WTC11 (cell line): ENCODE measurements at regions not wholly inside any gene's neighbourhood (a gene's known extent, or its start where the extent isn't known, plus 50 kb on each side); places are given as distances from the start of the nearest gene placed in this dataset.

Experiments used
- ATAC-seq: fragments of 200-7000 bp; cut with Tn5 transposase; 2 replicates; pipeline ENCODE4 v1.10.0; 2021; ENCODE audit warnings: mild to moderate bottlenecking, moderate library complexity
- CTCF ChIA-PET: fragments of 300-600 bp; sonication (Branson Sonifier 250); formaldehyde crosslinking; loops from one replicate; lab custom pipeline; 2021; ENCODE audit warnings: antibody characterized with exemption; lab: Charles Lee
- POLR2A ChIA-PET: fragments of 350-600 bp; sonication (Branson Sonifier 250); formaldehyde crosslinking; loops from one replicate; lab custom pipeline; 2021; ENCODE audit warnings: antibody characterized with exemption; lab: Charles Lee
- DNase-seq: peaks from one replicate; pipeline ENCODE4 v3.0.0; 2021; ENCODE audit warnings: low spot score
- H3K27ac Mint-ChIP-seq: 2 replicates; pipeline ENCODE4 v1.8.0; 2021; ENCODE audit warnings: mixed read lengths
- H3K27me3 Mint-ChIP-seq: 2 replicates; pipeline ENCODE4 v1.8.0; 2021; ENCODE audit warnings: low read depth, mild to moderate bottlenecking, moderate library complexity, mixed read lengths
- H3K36me3 Mint-ChIP-seq: 2 replicates; pipeline ENCODE4 v1.8.0; 2021; ENCODE audit warnings: mixed read lengths
- H3K4me1 Mint-ChIP-seq: 2 replicates; pipeline ENCODE4 v1.8.0; 2022; ENCODE audit warnings: mixed read lengths
- H3K4me3 Mint-ChIP-seq: 2 replicates; pipeline ENCODE4 v1.8.0; 2021; ENCODE audit warnings: mild to moderate bottlenecking, moderate library complexity, mixed read lengths
- H3K9me3 Mint-ChIP-seq: 2 replicates; pipeline ENCODE4 v1.8.0; 2021; ENCODE audit warnings: mixed read lengths
- ARID4B ChIP-seq: sonication (generic); formaldehyde crosslinking; IDR thresholded peaks from 2 replicates; pipeline ENCODE4 v1.8.0; 2023; ENCODE audit warnings: missing genetic modification reagents, mild to moderate bottlenecking, borderline replicate concordance
- ATF3 ChIP-seq: sonication (generic); formaldehyde crosslinking; conservative IDR thresholded peaks from 2 replicates; pipeline ENCODE4 v1.8.1; 2022; ENCODE audit warnings: mild to moderate bottlenecking, missing genetic modification reagents
- CTCF ChIP-seq: fragments of 200-600 bp; IDR thresholded peaks from 2 replicates; pipeline ENCODE4 v1.8.0; 2022; ENCODE audit warnings: antibody characterized with exemption
- FOXP1 ChIP-seq: sonication (generic); formaldehyde crosslinking; IDR thresholded peaks from 2 replicates; pipeline ENCODE4 v1.8.0; 2022; ENCODE audit warnings: missing genetic modification reagents, mild to moderate bottlenecking, moderate library complexity, borderline replicate concordance
- GABPB1 ChIP-seq: sonication (generic); formaldehyde crosslinking; IDR thresholded peaks from 2 replicates; pipeline ENCODE4 v1.8.1; 2023; ENCODE audit warnings: mild to moderate bottlenecking, missing genetic modification reagents
- GRHL2 ChIP-seq: fragments of 250-450 bp; sonication (Bioruptor Pico); IDR thresholded peaks from 2 replicates; pipeline ENCODE4 v1.8.0; 2022; ENCODE audit warnings: mild to moderate bottlenecking, moderate library complexity; ENCODE audit not compliant: insufficient replicate concordance, severe bottlenecking
- MAX ChIP-seq: sonication (generic); formaldehyde crosslinking; IDR thresholded peaks from 2 replicates; pipeline ENCODE4 v1.8.0; 2022; ENCODE audit warnings: mild to moderate bottlenecking, missing genetic modification reagents
- PRRX2 ChIP-seq: fragments of 250-450 bp; sonication (Bioruptor Pico); IDR thresholded peaks from 2 replicates; pipeline ENCODE4 v1.8.0; 2021; ENCODE audit warnings: mild to moderate bottlenecking
- TEAD1 ChIP-seq: sonication (generic); formaldehyde crosslinking; IDR thresholded peaks from 2 replicates; pipeline ENCODE4 v1.8.0; 2022; ENCODE audit warnings: mild to moderate bottlenecking, missing genetic modification reagents
- TP53 ChIP-seq: sonication (generic); formaldehyde crosslinking; IDR thresholded peaks from 2 replicates; pipeline ENCODE4 v1.8.1; 2023; ENCODE audit warnings: mild to moderate bottlenecking, missing genetic modification reagents
- ZNF121 ChIP-seq: sonication (generic); formaldehyde crosslinking; IDR thresholded peaks from 2 replicates; pipeline ENCODE4 v1.8.0; 2023; ENCODE audit warnings: missing genetic modification reagents
- ZNF263 ChIP-seq: sonication (generic); formaldehyde crosslinking; IDR thresholded peaks from 2 replicates; pipeline ENCODE4 v1.8.1; 2022; ENCODE audit warnings: low read depth, mild to moderate bottlenecking, moderate library complexity, missing genetic modification reagents
- ZNF317 ChIP-seq: sonication (generic); formaldehyde crosslinking; IDR thresholded peaks from 2 replicates; pipeline ENCODE4 v1.8.1; 2023; ENCODE audit warnings: low read depth, mild to moderate bottlenecking, moderate library complexity, missing genetic modification reagents, borderline replicate concordance
- ZNF532 ChIP-seq: fragments of 250-450 bp; sonication (Bioruptor Pico); IDR thresholded peaks from 2 replicates; pipeline ENCODE4 v1.9.0; 2021; ENCODE audit warnings: mild to moderate bottlenecking, borderline replicate concordance
- TF ChIP-seq, protein P1 (sequence below): sonication (generic); formaldehyde crosslinking; IDR thresholded peaks from 2 replicates; pipeline ENCODE4 v1.8.1; 2023; ENCODE audit warnings: mild to moderate bottlenecking, missing genetic modification reagents, moderate library complexity
- TF ChIP-seq, protein P2 (sequence below): sonication (generic); formaldehyde crosslinking; IDR thresholded peaks from 2 replicates; pipeline ENCODE4 v1.8.0; 2023; ENCODE audit warnings: missing genetic modification reagents
- TF ChIP-seq, protein P3 (sequence below): sonication (generic); formaldehyde crosslinking; IDR thresholded peaks from 2 replicates; pipeline ENCODE4 v1.8.0; 2022; ENCODE audit warnings: mild to moderate bottlenecking, missing genetic modification reagents
- TF ChIP-seq, protein P4 (sequence below): sonication (generic); formaldehyde crosslinking; IDR thresholded peaks from 2 replicates; pipeline ENCODE4 v1.8.1; 2022; ENCODE audit warnings: mild to moderate bottlenecking, missing genetic modification reagents, moderate library complexity, borderline replicate concordance

DNA sequence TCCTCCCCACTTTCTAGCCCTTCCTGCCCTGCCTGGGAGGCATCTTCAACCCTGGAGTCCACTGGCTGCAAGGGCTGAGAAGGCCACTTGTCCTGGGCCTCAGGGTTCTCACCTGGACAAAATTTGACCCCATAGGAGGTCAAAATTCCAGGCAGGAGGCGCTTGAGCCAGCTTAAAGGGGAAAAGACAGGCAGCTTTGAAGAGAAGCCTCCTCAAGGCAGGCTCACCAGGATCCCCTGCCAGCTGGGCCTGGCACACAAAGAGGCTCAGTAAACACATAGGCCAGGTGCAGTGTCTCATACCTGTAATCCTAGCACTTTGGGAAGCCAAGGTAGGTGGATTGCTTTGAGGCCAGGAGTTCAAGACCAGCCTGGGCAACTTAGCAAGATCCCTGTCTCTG is 53.0 kb upstream of the MPEG1 start:
- TF ChIP-seq TP53 (CRISPR knock-in tag), result no peak
- TF ChIP-seq, protein P1, sequence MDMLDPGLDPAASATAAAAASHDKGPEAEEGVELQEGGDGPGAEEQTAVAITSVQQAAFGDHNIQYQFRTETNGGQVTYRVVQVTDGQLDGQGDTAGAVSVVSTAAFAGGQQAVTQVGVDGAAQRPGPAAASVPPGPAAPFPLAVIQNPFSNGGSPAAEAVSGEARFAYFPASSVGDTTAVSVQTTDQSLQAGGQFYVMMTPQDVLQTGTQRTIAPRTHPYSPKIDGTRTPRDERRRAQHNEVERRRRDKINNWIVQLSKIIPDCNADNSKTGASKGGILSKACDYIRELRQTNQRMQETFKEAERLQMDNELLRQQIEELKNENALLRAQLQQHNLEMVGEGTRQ, result no peak
- no peak for TF ChIP-seq FOXP1
- TF ChIP-seq, protein P2, sequence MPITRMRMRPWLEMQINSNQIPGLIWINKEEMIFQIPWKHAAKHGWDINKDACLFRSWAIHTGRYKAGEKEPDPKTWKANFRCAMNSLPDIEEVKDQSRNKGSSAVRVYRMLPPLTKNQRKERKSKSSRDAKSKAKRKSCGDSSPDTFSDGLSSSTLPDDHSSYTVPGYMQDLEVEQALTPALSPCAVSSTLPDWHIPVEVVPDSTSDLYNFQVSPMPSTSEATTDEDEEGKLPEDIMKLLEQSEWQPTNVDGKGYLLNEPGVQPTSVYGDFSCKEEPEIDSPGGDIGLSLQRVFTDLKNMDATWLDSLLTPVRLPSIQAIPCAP, result no peak
- no peak for TF ChIP-seq GRHL2
- no peak for TF ChIP-seq ZNF263 (CRISPR knock-in tag)
- TF ChIP-seq MAX (CRISPR knock-in tag), result no peak
- TF ChIP-seq, protein P3, sequence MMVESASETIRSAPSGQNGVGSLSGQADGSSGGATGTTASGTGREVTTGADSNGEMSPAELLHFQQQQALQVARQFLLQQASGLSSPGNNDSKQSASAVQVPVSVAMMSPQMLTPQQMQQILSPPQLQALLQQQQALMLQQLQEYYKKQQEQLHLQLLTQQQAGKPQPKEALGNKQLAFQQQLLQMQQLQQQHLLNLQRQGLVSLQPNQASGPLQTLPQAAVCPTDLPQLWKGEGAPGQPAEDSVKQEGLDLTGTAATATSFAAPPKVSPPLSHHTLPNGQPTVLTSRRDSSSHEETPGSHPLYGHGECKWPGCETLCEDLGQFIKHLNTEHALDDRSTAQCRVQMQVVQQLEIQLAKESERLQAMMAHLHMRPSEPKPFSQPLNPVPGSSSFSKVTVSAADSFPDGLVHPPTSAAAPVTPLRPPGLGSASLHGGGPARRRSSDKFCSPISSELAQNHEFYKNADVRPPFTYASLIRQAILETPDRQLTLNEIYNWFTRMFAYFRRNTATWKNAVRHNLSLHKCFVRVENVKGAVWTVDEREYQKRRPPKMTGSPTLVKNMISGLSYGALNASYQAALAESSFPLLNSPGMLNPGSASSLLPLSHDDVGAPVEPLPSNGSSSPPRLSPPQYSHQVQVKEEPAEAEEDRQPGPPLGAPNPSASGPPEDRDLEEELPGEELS, result no peak
- TF ChIP-seq TEAD1 (CRISPR knock-in tag), result no peak
- no peak for TF ChIP-seq CTCF
- TF ChIP-seq, protein P4, sequence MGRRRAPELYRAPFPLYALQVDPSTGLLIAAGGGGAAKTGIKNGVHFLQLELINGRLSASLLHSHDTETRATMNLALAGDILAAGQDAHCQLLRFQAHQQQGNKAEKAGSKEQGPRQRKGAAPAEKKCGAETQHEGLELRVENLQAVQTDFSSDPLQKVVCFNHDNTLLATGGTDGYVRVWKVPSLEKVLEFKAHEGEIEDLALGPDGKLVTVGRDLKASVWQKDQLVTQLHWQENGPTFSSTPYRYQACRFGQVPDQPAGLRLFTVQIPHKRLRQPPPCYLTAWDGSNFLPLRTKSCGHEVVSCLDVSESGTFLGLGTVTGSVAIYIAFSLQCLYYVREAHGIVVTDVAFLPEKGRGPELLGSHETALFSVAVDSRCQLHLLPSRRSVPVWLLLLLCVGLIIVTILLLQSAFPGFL, result no peak
- TF ChIP-seq PRRX2 (CRISPR knock-in tag), result no peak
- no peak for TF ChIP-seq ARID4B (CRISPR knock-in tag)
- no peak for TF ChIP-seq ATF3 (CRISPR knock-in tag)
- no peak for TF ChIP-seq ZNF532 (CRISPR knock-in tag)
- TF ChIP-seq ZNF317 (CRISPR knock-in tag), result no peak
- TF ChIP-seq ZNF121 (CRISPR knock-in tag), result no peak
- TF ChIP-seq GABPB1 (CRISPR knock-in tag), result no peak
- ChIA-PET POLR2A (no interaction called here), CTCF (interaction anchor here (1.2 kb wide), 1 partner anchor 94 kb away, joined by 3 read pairs; the partner anchor contains the start of gene DTX4)
- Mint-ChIP-seq H3K9me3 (no peaks in the 10 kb centered on the region), H3K27me3 (no peaks in the 10 kb centered on the region), H3K36me3 (no peaks in the 10 kb centered on the region), H3K4me3 (no peak overlapping the region), H3K4me1 (peaks cover 3% of the 10 kb centered on the region), H3K27ac (no peak overlapping the region)
- no peak for ATAC-seq
- no peak for DNase-seq
